ENCODE measurements at regions not wholly inside any gene's neighbourhood (a gene's known extent, or its start where the extent isn't known, plus 50 kb on each side); places are given as distances from the start of the nearest gene placed in this dataset.

GRCh38 chr6:23873161-23873560, 252.9 kb upstream of the NRSN1 start:
- Histone ChIP-seq H3K27ac (ENCODE audit: insufficient read length, low read depth, low read length) (no peak overlapping the region), H3K23me2 (ENCODE audit: insufficient read length, low read depth, low read length, poor library complexity, severe bottlenecking) (no peaks in the 10 kb centered on the region), H3K14ac (ENCODE audit: insufficient read depth, low read length) (no peak overlapping the region), H3K27me3 (ENCODE audit: insufficient read depth, low read length) (no peaks in the 10 kb centered on the region), H4K91ac (ENCODE audit: insufficient read length, low read depth, low read length) (no peak overlapping the region), H3K4me2 (ENCODE audit: insufficient read depth, insufficient read length, low read length) (no peak overlapping the region), H3K79me1 (ENCODE audit: insufficient read depth, low read depth, low read length, poor library complexity, severe bottlenecking) (no peaks in the 10 kb centered on the region), H3K4ac (ENCODE audit: low read depth, low read length) (no peak overlapping the region), H4K8ac (replicated peaks; ENCODE audit: insufficient read length, low read depth, low read length) (no peak overlapping the region), H2BK20ac (ENCODE audit: low read depth, low read length, poor library complexity, severe bottlenecking) (no peak overlapping the region), H2AK5ac (ENCODE audit: insufficient read length, low read length) (no peak overlapping the region), H2BK5ac (ENCODE audit: insufficient read length, low read length) (no peak overlapping the region), H2BK120ac (ENCODE audit: low read depth, low read length, poor library complexity, severe bottlenecking) (no peak overlapping the region), H3K9me3 (ENCODE audit: control insufficient read depth, low read depth, low read length) (no peaks in the 10 kb centered on the region), H2AFZ (ENCODE audit: low read length) (no peak overlapping the region), H3K79me2 (ENCODE audit: insufficient read depth, low read length) (no peaks in the 10 kb centered on the region), H4K20me1 (ENCODE audit: control insufficient read depth, insufficient read depth, insufficient read length) (no peaks in the 10 kb centered on the region), H3K4me1 (ENCODE audit: insufficient read depth, low read length) (no peaks in the 10 kb centered on the region), H3K56ac (ENCODE audit: insufficient read length, low read depth, low read length) (no peak overlapping the region), H3K18ac (ENCODE audit: insufficient read length, low read depth, low read length) (no peak overlapping the region), H2BK12ac (ENCODE audit: insufficient read length, low read depth, low read length) (no peak overlapping the region), H3T11ph (ENCODE audit: low read length) (no peak overlapping the region), H3K9ac (ENCODE audit: extremely low read depth, insufficient read length, low read length) (no peak overlapping the region), H4K5ac (ENCODE audit: insufficient read length, low read depth, low read length) (no peak overlapping the region), H2BK15ac (ENCODE audit: low read depth, low read length) (no peak overlapping the region), H3K23ac (ENCODE audit: insufficient read length, low read depth, low read length) (no peak overlapping the region)
- TF ChIP-seq CTCF (conservative IDR thresholded peaks at IDR 0.05) = no peak
- Mint-ChIP-seq H3K4me1 (no peaks in the 10 kb centered on the region), H3K9me3 (no peaks in the 10 kb centered on the region), H3K27me3 (ENCODE audit: low read depth) (no peaks in the 10 kb centered on the region), H3K4me3 (no peak overlapping the region), H3K36me3 (ENCODE audit: insufficient read depth in 1 of 3, low read depth in 3 of 3) (no peaks in the 10 kb centered on the region), H3K27ac (no peak overlapping the region)
- WGBS (ENCODE audit: extremely low coverage, insufficient read length, low lambda C conversion rate) = no CpG with 5 or more reads among the region's 1 CpG
- DNase-seq = no peak
